ENCODE measurements at regions not wholly inside any gene's neighbourhood (a gene's known extent, or its start where the extent isn't known, plus 50 kb on each side); places are given as distances from the start of the nearest gene placed in this dataset.
"Not testable (repeated sequence)": the region's sequence is repeated elsewhere in the genome, so short reads cannot be mapped to it uniquely, and the experiment has no call there.

- TF ChIP-seq CTCF (conservative IDR thresholded peaks at IDR 0.05) = no peak
- DNase-seq (ENCODE audit: low read depth, low spot score) = no peak
- Mint-ChIP-seq H3K9me3 (no peaks in the 10 kb centered on the region), H3K4me3 (no peak overlapping the region), H3K36me3 (ENCODE audit: low read depth) (no peaks in the 10 kb centered on the region), H3K4me1 (peaks cover 37% of the 10 kb centered on the region), H3K27ac (ENCODE audit: unreplicated experiment) (no peak overlapping the region), H3K27me3 (ENCODE audit: low read depth) (no peaks in the 10 kb centered on the region)
These were observed 113.9 kb upstream of the TMEM170B start for GRCh38 chr6:11423667-11424066.

GRCh38 chr6:11423072-11423471 lies 114.5 kb upstream of the TMEM170B start:
- no peak for DNase-seq (ENCODE audit: low read depth, low spot score)

GRCh38 chr6:11419763-11420453 lies 117.6 kb upstream of the TMEM170B start:
- Mint-ChIP-seq H3K27ac (ENCODE audit: unreplicated experiment) (no peak overlapping the region), H3K4me1 (peaks cover 3% of the 10 kb centered on the region), H3K9me3 (peaks cover 3% of the 10 kb centered on the region), H3K27me3 (ENCODE audit: low read depth) (no peaks in the 10 kb centered on the region), H3K4me3 (no peak overlapping the region), H3K36me3 (ENCODE audit: low read depth) (no peaks in the 10 kb centered on the region)
- no peak for TF ChIP-seq CTCF (conservative IDR thresholded peaks at IDR 0.05)
- DNase-seq (ENCODE audit: low read depth, low spot score) = no peak

More at GRCh38 chr6:11423072-11423471, 114.5 kb upstream of the TMEM170B start:
- no peak for TF ChIP-seq CTCF (conservative IDR thresholded peaks at IDR 0.05)
- H3K9me3 Mint-ChIP-seq = no peaks in the 10 kb centered on the region
- H3K4me1 Mint-ChIP-seq = peaks cover 31% of the 10 kb centered on the region
- no peaks in the 10 kb centered on the region for H3K27me3 Mint-ChIP-seq (ENCODE audit: low read depth)
- no peaks in the 10 kb centered on the region for H3K36me3 Mint-ChIP-seq (ENCODE audit: low read depth)
- no peak overlapping the region for H3K27ac Mint-ChIP-seq (ENCODE audit: unreplicated experiment)
- H3K4me3 Mint-ChIP-seq = no peak overlapping the region

GRCh38 chr6:11418290-11418905 lies 119.2 kb upstream of the TMEM170B start:
- no peaks in the 10 kb centered on the region for H3K27me3 Mint-ChIP-seq (ENCODE audit: low read depth)
- TF ChIP-seq CTCF (conservative IDR thresholded peaks at IDR 0.05) = no peak
- H3K9me3 Mint-ChIP-seq = peaks cover 3% of the 10 kb centered on the region
- H3K27ac Mint-ChIP-seq (ENCODE audit: unreplicated experiment) = no peak overlapping the region
- no peak for DNase-seq (ENCODE audit: low read depth, low spot score)
- no peaks in the 10 kb centered on the region for H3K36me3 Mint-ChIP-seq (ENCODE audit: low read depth)
- H3K4me3 Mint-ChIP-seq = no peak overlapping the region
- H3K4me1 Mint-ChIP-seq = no peaks in the 10 kb centered on the region

- Mint-ChIP-seq H3K9me3 (peaks cover 3% of the 10 kb centered on the region), H3K4me1 (no peaks in the 10 kb centered on the region), H3K27me3 (ENCODE audit: low read depth) (no peaks in the 10 kb centered on the region), H3K27ac (ENCODE audit: unreplicated experiment) (no peak overlapping the region), H3K4me3 (no peak overlapping the region), H3K36me3 (ENCODE audit: low read depth) (no peaks in the 10 kb centered on the region)
- no peak for DNase-seq (ENCODE audit: low read depth, low spot score)
- no peak for TF ChIP-seq CTCF (conservative IDR thresholded peaks at IDR 0.05)
These were observed 120.5 kb upstream of the TMEM170B start for GRCh38 chr6:11416936-11417576.

GRCh38 chr6:11416099-11416935 lies 121.2 kb upstream of the TMEM170B start:
- DNase-seq (ENCODE audit: low read depth, low spot score); H3K36me3 Mint-ChIP-seq (ENCODE audit: low read depth); H3K27me3 Mint-ChIP-seq (ENCODE audit: low read depth); H3K27ac Mint-ChIP-seq (ENCODE audit: unreplicated experiment); H3K9me3 Mint-ChIP-seq; H3K4me1 Mint-ChIP-seq; H3K4me3 Mint-ChIP-seq: not testable (repeated sequence)
